ENCODE measurements at regions not wholly inside any gene's neighbourhood (a gene's known extent, or its start where the extent isn't known, plus 50 kb on each side); places are given as distances from the start of the nearest gene placed in this dataset.

DNA sequence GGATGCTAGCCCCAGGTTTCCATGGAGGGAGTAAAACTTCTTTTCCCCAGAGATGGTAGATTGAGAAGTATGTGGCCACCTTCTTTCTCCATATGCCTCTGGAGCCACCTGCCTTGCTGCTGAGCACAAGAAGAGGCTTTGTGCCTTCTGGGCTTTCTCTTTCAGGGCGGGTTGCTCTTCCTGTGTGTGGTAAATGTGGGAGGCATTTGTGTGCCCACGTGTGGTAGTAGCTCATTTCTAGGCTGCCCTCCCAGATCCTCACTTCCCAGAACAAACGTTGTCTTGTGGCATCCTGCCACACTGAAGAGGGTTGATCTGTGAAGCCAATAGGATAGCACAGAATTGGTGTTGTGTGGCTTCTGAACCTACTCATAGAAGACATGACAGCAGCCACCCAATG lies 342.0 kb upstream of the PODXL start:
- DNase-seq (ENCODE audit: low read depth, low spot score), result no peak
- Histone ChIP-seq H3K9me3 (ENCODE audit: low read depth, low read length) (no peaks in the 10 kb centered on the region), H3K27ac (no peak overlapping the region), H3K36me3 (ENCODE audit: insufficient read depth, low read length) (no peaks in the 10 kb centered on the region), H3K4me3 (no peak overlapping the region), H3K9ac (ENCODE audit: insufficient read length) (no peak overlapping the region)
- TF ChIP-seq FOXP2 (optimal IDR thresholded peaks at IDR 0.05; ENCODE audit: control extremely low read depth, extremely low read length, insufficient read depth) (no peak), POLR2AphosphoS5 (IDR thresholded peaks at IDR 0.05; ENCODE audit: borderline replicate concordance, low read depth, low read length) (no peak), EZH2 (IDR thresholded peaks at IDR 0.05) (no peak)

DNA sequence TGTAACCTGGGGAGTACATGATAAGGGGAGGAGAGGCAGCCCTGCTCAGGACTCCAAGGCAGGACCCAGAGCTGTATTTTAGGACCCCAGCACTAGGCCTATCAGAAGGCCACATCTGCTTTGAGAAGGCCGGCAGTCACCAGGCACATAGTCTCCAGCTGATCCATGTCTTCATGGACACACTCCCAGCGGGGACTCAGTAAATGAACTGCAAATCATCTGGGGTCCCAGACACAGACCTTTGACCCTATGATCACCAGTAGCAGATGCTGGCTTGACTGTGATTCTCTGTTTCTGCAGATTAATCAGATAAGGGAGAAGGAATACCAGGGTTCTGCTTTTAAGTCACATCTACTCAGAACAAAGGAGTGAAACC lies 341.4 kb upstream of the PODXL start:
- TF ChIP-seq FOXP2 (optimal IDR thresholded peaks at IDR 0.05; ENCODE audit: control extremely low read depth, extremely low read length, insufficient read depth), result no peak
- no peak for TF ChIP-seq EZH2 (IDR thresholded peaks at IDR 0.05)
- Histone ChIP-seq H3K27ac (no peak overlapping the region), H3K9ac (ENCODE audit: insufficient read length) (no peak overlapping the region), H3K36me3 (ENCODE audit: insufficient read depth, low read length) (no peaks in the 10 kb centered on the region), H3K4me3 (no peak overlapping the region), H3K9me3 (ENCODE audit: low read depth, low read length) (no peaks in the 10 kb centered on the region)
- DNase-seq (ENCODE audit: low read depth, low spot score), result no peak

GRCh38 chr7:131897016-131897789 lies 340.8 kb upstream of the PODXL start:
- no peaks in the 10 kb centered on the region for H3K36me3 ChIP-seq (ENCODE audit: insufficient read depth, low read length)
- no peak overlapping the region for H3K27ac ChIP-seq
- H3K9ac ChIP-seq (ENCODE audit: insufficient read length), result no peak overlapping the region
- H3K9me3 ChIP-seq (ENCODE audit: low read depth, low read length), result no peaks in the 10 kb centered on the region
- TF ChIP-seq FOXP2 (optimal IDR thresholded peaks at IDR 0.05; ENCODE audit: control extremely low read depth, extremely low read length, insufficient read depth) (no peak), POLR2AphosphoS5 (IDR thresholded peaks at IDR 0.05; ENCODE audit: borderline replicate concordance, low read depth, low read length) (no peak)
- DNase-seq (ENCODE audit: low read depth, low spot score), result no peak
- H3K4me3 ChIP-seq, result no peak overlapping the region

GRCh38 chr7:131896165-131896863 lies 339.9 kb upstream of the PODXL start:
- H3K9me3 ChIP-seq (ENCODE audit: low read depth, low read length), result no peaks in the 10 kb centered on the region
- TF ChIP-seq POLR2AphosphoS5 (IDR thresholded peaks at IDR 0.05; ENCODE audit: borderline replicate concordance, low read depth, low read length) (no peak), EZH2 (IDR thresholded peaks at IDR 0.05) (no peak), FOXP2 (optimal IDR thresholded peaks at IDR 0.05; ENCODE audit: control extremely low read depth, extremely low read length, insufficient read depth) (no peak)
- H3K36me3 ChIP-seq (ENCODE audit: insufficient read depth, low read length), result no peaks in the 10 kb centered on the region
- H3K9ac ChIP-seq (ENCODE audit: insufficient read length), result no peak overlapping the region
- no peak overlapping the region for H3K27ac ChIP-seq
- no peak overlapping the region for H3K4me3 ChIP-seq
- DNase-seq (ENCODE audit: low read depth, low spot score), result no peak

- Histone ChIP-seq H3K4me3 (no peak overlapping the region), H3K27ac (no peak overlapping the region), H3K9me3 (ENCODE audit: low read depth, low read length) (no peaks in the 10 kb centered on the region), H3K9ac (ENCODE audit: insufficient read length) (no peak overlapping the region), H3K36me3 (ENCODE audit: insufficient read depth, low read length) (no peaks in the 10 kb centered on the region)
- DNase-seq (ENCODE audit: low read depth, low spot score), result peak; percentile 14
- TF ChIP-seq FOXP2 (optimal IDR thresholded peaks at IDR 0.05; ENCODE audit: control extremely low read depth, extremely low read length, insufficient read depth), result no peak
- no peak for TF ChIP-seq POLR2AphosphoS5 (IDR thresholded peaks at IDR 0.05; ENCODE audit: borderline replicate concordance, low read depth, low read length)
- no peak for TF ChIP-seq EZH2 (IDR thresholded peaks at IDR 0.05)
Observed at GRCh38 chr7:131895541-131896164, 339.2 kb upstream of the PODXL start.

- Histone ChIP-seq H3K9ac (ENCODE audit: insufficient read length) (no peak overlapping the region), H3K36me3 (ENCODE audit: insufficient read depth, low read length) (no peaks in the 10 kb centered on the region), H3K4me3 (no peak overlapping the region), H3K27ac (no peak overlapping the region), H3K9me3 (ENCODE audit: low read depth, low read length) (no peaks in the 10 kb centered on the region)
- no peak for DNase-seq (ENCODE audit: low read depth, low spot score)
- TF ChIP-seq EZH2 (IDR thresholded peaks at IDR 0.05) (no peak), FOXP2 (optimal IDR thresholded peaks at IDR 0.05; ENCODE audit: control extremely low read depth, extremely low read length, insufficient read depth) (no peak), POLR2AphosphoS5 (IDR thresholded peaks at IDR 0.05; ENCODE audit: borderline replicate concordance, low read depth, low read length) (no peak)
Observed at GRCh38 chr7:131893631-131894340, 337.4 kb upstream of the PODXL start.

- Histone ChIP-seq H3K9ac (ENCODE audit: insufficient read length) (no peak overlapping the region), H3K4me3 (no peak overlapping the region), H3K36me3 (ENCODE audit: insufficient read depth, low read length) (no peaks in the 10 kb centered on the region), H3K27ac (no peak overlapping the region), H3K9me3 (ENCODE audit: low read depth, low read length) (no peaks in the 10 kb centered on the region)
- no peak for DNase-seq (ENCODE audit: low read depth, low spot score)
- TF ChIP-seq FOXP2 (optimal IDR thresholded peaks at IDR 0.05; ENCODE audit: control extremely low read depth, extremely low read length, insufficient read depth) (no peak), POLR2AphosphoS5 (IDR thresholded peaks at IDR 0.05; ENCODE audit: borderline replicate concordance, low read depth, low read length) (no peak), EZH2 (IDR thresholded peaks at IDR 0.05) (no peak)
Observed at GRCh38 chr7:131890176-131890575, 333.7 kb upstream of the PODXL start.

DNA sequence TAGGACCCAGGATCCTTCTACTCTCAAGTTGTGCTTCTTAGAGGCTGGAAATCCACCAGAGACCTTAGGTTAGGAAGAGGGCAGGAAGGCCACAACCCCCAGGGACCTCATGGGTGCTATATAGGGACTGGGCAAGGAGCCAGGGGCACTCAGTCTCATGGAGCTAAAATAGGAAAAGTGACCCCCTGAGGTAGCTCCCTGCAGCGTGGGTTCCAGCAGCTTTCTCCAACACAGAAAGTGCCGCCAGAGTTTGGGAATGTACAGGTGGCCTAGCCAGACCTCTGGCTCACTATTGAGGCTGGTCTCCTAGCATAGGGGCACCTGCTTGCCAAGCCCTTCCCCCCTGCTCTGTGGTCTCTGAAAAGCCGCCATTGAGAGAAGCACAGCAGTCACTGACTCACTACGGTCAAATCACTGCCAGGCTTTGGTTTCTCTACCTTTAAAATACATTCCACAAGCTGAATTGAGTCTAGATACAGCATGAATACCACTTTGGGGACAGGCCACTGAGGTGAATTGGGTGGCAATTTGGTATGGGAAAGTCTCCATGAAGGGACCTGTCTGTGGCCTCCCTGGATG lies 333.2 kb upstream of the PODXL start:
- Histone ChIP-seq H3K4me3 (no peak overlapping the region), H3K36me3 (ENCODE audit: insufficient read depth, low read length) (no peaks in the 10 kb centered on the region), H3K9me3 (ENCODE audit: low read depth, low read length) (no peaks in the 10 kb centered on the region), H3K27ac (no peak overlapping the region), H3K9ac (ENCODE audit: insufficient read length) (no peak overlapping the region)
- TF ChIP-seq EZH2 (IDR thresholded peaks at IDR 0.05) (no peak), FOXP2 (optimal IDR thresholded peaks at IDR 0.05; ENCODE audit: control extremely low read depth, extremely low read length, insufficient read depth) (no peak), POLR2AphosphoS5 (IDR thresholded peaks at IDR 0.05; ENCODE audit: borderline replicate concordance, low read depth, low read length) (no peak)
- DNase-seq (ENCODE audit: low read depth, low spot score), result no peak
